ENCODE measurements at regions not wholly inside any gene's neighbourhood (a gene's known extent, or its start where the extent isn't known, plus 50 kb on each side); places are given as distances from the start of the nearest gene placed in this dataset.
"Not testable (repeated sequence)": the region's sequence is repeated elsewhere in the genome, so short reads cannot be mapped to it uniquely, and the experiment has no call there.

DNA sequence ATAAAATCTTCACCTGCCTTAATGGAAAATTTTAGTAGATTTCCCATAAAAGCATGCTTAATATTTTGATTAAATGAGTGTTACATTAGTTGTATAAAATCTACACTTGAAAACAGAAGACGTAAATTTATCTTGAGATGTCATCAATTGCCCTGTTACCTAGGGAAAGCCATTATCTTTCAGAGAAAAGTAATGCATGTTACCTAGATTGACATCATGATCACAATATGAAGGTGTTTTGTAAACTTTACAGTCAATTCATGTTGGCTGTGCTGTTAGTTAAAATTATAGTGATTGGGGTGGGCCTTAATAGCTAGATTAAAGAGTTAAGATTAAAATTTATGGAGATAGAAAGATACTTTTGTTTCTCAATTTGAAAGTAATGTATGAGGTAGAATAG is 293.2 kb upstream of the PCDH18 start:
- DNase-seq: no peak

DNA sequence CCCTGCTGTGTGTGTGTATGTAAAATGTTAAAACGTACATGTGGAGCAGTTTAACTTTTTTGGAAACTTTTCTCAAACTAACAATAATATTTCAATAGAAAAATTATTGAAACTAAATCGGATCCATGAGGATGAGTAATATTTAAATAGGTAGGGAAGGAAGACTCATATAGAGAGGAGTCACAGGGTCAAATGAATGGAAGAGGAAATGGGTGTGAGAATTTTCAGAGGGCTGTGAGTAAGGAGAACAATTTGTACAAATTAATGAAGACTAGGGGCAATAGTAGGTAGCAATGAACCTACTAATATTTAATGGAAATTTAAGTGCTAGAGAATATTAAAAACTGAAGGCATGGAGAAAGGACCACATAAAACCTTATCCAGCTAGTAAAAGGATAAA is 290.7 kb upstream of the PCDH18 start:
- no peak for DNase-seq

DNA sequence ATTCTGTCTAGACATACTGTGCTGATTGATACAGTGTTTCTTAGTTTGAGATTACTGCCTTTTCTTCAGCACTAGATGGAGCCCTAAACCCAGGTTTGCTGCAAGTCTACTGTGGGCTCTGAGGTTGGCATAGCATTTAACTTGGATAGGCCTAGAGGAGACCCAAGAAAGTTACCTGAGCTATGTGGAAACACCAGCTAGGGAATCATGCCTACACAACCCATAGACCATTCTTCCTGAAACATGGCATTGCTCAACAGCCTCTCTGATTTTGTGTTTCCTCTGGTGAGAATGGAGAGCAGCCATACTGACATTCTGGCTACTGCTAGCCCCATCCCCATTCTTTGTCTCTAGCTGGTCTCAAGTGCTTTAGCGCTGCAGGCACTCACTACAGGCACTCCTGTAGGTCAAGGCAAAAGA is 287.7 kb upstream of the PCDH18 start:
- DNase-seq: no peak

GRCh38 chr4:137812258-137812657 is 280.0 kb upstream of the PCDH18 start:
- no peak for DNase-seq

GRCh38 chr4:137806420-137806819 is 274.1 kb upstream of the PCDH18 start:
- no peak for DNase-seq

- DNase-seq: no peak
Measured at GRCh38 chr4:137804906-137805495, 272.7 kb upstream of the PCDH18 start.

GRCh38 chr4:137800861-137801260 is 268.6 kb upstream of the PCDH18 start:
- DNase-seq: no peak

DNA sequence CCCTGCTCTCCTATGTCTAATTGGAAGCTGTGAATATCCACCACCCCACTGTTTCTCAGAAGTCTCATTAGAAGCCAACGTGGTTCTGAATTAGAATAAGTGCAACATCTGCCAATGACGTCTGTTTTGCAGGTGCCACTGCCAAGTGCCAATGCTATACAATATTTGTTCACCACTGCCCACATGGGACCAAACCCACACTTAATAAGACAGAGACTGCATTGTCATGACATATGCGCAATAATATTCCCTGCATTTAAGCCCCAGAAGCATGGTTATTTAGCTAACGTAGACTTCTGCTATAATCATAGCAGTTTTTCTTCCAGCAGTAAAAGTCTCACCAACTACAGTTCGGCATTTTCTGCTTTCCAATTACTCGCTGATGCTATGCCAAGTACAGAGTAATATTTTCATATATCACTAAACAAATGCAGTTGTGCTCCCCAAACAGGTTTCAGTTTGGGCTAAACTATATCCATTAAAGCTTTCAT is 262.5 kb upstream of the PCDH18 start:
- no peak for DNase-seq

DNA sequence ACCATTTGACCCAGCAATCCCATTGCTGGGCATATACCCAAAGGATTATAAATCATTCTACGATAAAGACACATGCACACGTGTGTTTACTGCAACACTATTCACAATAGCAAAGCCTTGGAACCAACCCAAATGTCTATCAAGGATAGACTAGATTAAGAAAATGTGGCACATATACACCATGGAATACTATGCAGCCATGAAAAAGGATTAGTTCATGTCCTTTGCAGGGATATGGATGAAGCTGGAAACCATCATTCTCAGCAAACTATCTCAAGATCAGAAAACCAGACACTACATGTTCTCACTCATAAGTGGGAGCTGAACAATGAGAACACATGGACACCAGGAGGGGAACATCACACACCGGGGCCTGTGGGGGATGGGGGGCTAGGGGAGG is 257.0 kb upstream of the PCDH18 start:
- DNase-seq: not testable (repeated sequence)

GRCh38 chr4:137783923-137784322 is 251.6 kb upstream of the PCDH18 start:
- not testable (repeated sequence) for DNase-seq

DNA sequence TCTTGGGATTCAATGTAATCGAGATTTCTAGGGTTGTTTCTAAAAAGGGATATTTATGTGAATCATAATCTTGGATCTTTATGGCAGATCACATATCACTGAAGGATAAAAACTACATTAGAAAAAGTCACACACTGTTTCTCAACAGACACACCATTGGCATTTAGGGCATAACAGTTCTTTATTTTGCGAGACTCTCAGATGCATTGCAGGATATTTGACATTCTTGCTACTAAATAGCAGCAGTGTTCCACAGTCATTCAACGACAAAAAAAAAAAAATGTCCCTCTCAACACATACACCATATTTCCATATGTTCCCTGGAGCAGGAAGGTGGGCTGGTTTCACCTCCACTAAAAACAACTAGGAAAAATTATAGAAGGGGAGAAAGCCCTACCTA is 243.4 kb upstream of the PCDH18 start:
- DNase-seq: no peak

DNA sequence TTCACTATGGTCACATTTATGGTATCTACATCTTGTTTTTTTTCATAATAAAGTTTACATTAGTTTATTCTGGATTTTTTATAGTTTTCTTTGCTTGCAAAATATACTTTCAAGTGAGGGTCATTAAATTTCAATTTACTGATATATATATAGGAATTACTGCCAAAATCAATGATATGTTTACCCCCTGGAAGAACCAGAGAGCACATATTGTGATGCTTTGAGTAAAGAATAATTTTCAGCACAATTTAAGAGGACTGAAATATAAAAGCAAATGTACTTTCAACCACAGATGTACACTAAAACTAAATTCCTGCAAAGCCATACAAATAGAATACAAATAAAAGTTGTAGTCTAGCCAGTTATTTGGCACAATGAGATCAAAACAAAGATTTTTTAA is 242.2 kb upstream of the PCDH18 start:
- DNase-seq: no peak

GRCh38 chr4:137768881-137769280 is 236.6 kb upstream of the PCDH18 start:
- DNase-seq: no peak

- DNase-seq: no peak
Measured at GRCh38 chr4:137768196-137768595, 235.9 kb upstream of the PCDH18 start.

DNA sequence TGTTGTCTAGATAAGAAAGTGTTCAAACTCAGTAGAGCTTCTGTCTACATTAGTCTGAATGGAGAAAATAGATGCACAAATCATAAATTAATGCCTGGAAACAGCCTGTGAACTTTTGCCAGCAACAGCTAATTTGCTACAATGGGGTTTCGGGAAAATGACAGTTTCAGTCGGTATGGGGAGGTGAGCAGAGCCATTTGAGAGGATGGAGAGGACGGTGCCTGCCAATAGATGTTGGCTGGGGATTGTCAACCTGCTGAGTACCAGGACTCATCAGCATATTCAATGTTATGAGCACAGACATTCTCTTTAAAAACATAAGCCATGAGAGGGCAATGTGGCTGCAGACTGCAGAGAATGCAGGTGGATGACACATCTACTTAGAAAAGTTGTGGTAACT is 230.3 kb upstream of the PCDH18 start:
- DNase-seq: no peak

DNA sequence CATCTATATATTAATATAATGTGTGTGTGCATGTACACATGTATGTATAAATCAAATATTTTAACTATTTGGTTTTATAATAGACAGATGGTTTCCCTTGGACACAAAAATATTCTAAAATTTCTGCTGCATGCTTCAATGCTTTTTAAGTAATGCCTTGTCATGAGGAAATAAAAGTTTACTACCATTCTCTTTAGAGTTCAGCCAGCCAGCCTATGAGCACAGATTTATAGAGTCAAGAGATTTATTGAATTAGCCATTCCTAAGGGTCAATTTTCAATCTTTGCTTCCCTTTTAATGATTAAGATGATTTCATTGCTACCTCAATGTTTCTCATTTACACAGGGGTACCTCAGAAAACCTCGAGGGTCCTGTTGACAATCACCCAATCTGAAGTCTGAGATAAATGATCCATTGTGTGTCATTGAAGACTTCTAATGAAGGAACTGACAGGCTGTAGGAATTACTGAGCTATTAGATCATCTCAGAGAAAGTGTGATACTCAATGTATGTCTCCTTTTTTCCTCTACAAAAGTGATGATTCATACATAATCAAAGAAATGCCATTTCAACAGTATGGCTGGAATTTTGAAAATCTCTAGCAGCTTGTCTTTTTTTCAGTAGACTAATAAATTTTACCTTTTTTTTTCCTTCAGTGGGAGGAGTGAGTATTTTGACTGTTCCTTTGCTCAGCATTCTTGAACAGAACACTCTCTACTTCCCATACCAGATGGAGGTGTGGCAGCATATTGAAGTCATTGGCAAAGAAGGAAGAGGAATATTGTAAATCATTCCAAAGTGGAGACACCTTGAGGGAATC is 222.6 kb upstream of the PCDH18 start:
- DNase-seq: no peak

DNA sequence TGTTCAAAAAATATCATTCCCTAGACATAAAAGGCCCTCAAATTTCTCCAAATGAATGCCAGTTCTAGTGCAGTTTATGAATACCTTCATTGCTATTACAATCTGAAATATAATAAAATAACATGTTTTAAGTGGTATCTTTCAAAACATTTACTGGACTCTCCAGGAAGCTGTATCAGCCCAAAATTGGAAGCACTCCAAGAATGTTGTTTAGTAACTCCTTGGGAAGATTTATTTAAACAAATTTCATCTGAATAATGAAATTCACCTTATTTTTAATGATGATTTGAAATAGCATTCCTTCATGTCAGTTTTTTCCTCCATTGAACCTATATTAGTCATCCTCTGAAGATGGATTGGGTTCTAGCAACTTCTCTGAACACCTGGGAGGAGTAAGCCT is 217.2 kb upstream of the PCDH18 start:
- DNase-seq: no peak

GRCh38 chr4:137748616-137749015 is 216.3 kb upstream of the PCDH18 start:
- DNase-seq: no peak

DNA sequence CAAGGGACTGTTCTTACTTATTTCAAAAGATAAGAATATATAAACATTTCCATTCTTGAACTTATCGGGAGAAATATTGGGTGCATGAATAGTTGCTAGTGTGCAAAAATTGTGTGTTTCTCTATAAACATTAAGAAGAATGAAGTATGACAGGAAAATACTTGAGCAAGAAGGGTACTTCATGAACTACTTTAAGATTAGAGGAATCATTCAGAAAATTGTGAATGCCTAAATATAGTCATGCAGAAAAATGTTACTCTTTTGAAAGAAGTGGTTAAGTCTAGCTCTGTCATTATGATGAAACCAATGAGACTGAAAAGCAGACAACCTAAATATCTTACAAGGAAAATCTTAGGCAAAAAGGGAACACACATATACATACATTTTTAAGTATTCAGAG is 207.8 kb upstream of the PCDH18 start:
- DNase-seq: no peak

- DNase-seq: no peak
Measured at GRCh38 chr4:137739391-137739790, 207.1 kb upstream of the PCDH18 start.

GRCh38 chr4:137738375-137738990 is 206.2 kb upstream of the PCDH18 start:
- DNase-seq: no peak

DNA sequence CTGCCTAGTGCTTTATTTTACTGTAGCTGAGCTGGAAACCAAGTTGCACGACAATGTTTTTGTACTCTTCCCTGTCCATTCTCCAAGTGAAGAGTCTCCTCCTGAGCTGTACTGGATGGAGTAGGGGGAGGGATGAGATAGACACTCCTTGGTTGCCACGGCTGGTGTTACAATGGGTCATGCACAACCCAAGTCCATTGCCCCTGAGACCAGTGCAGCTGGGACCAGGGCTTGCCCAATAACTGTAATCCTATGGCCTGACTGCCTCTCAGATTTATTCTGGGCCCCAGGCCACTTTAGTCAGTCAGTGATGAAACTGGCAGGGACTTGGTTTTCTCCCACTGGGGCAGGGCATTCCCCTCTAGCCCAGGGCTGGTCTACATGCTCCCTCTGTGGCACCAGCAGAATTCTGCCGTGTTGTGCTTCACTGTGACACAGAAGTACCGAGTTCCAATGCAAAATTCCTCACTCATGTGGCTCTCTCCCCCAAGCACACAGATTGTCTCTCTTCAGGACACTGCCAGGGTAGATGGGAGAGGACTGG is 203.3 kb upstream of the PCDH18 start:
- no peak for DNase-seq

Measured in stimulated activated CD4-positive, alpha-beta T cell treated with anti-CD3 and anti-CD28 coated beads, Interleukin-4, amount 100 ng/mL, for 24 hours (primary cell).